Pancreas (tissue), 10 donors: ENCODE measurements at regions not wholly inside any gene's neighbourhood (a gene's known extent, or its start where the extent isn't known, plus 50 kb on each side); places are given as distances from the start of the nearest gene placed in this dataset.

ENCODE experiments used
- ATAC-seq, 4 donors: fragments of 200-7000 bp; cut with Tn5 transposase; one replicate each; pipeline versions ENCODE4 v1.8.0 to v1.9.1; 2020; ENCODE audit warnings: mild to moderate bottlenecking in 4 of 4, moderate library complexity in 4 of 4
- DNase-seq, 6 donors: peaks; one replicate each; pipeline ENCODE4 v3.0.0-alpha.2; 2020
- FAIRE-seq: peaks from 2 replicates; lab custom pipeline; 2012; peaks lifted over from hg19 to GRCh38; lab: Jason Lieb, UNC
- H3K27ac ChIP-seq, 4 donors: fragments of 200-600 bp; sonication (generic); 1 replicate in 3 of 4; 2 replicates in 1 of 4; pipeline versions ENCODE4 v1.5.0 to v1.8.0; 2020
- H3K27me3 ChIP-seq, 4 donors: fragments of 200-600 bp; one replicate each; pipeline ENCODE4 v1.8.0; 2021
- H3K36me3 ChIP-seq, 3 donors: fragments of 200-600 bp; sonication (generic) in 1 of 3; one replicate each; pipeline versions ENCODE4 v1.5.0 to v1.8.0; 2020 to 2021
- H3K4me1 ChIP-seq, 3 donors: fragments of 200-600 bp; one replicate each; pipeline ENCODE4 v1.8.0; 2021
- H3K4me3 ChIP-seq, 4 donors: fragments of 200-600 bp; sonication (generic) in 2 of 4; one replicate each; pipeline versions ENCODE4 v1.5.0 to v1.8.0; 2020 to 2021
- H3K9me3 ChIP-seq, 4 donors: fragments of 200-600 bp; one replicate each; pipeline ENCODE4 v1.8.0; 2021
- CTCF ChIP-seq, 4 donors: fragments of 200-600 bp; sonication (generic) in 3 of 4; IDR thresholded peaks; one replicate each; pipeline versions ENCODE4 v1.5.0 to v1.8.0; 2021; ENCODE audit warnings: antibody characterized with exemption in 4 of 4
- WGBS, 2 donors: extraction: QIAGEN DNeasy Blood & Tissue Kit; methylation state at CpG; one replicate each; pipeline ENCODE4 v1.1.7; 2013; 5-methylcytosine and 5-hydroxymethylcytosine counted together
- intact Hi-C, 3 donors: fragments of 100-400 bp; cut with DNase I; formaldehyde crosslinking; loops; one replicate each; pipeline versions ENCODE4 v1.11.1 to v1.14.2; 2022
- donor health status: healthy with polysubstance abuse.
- donor health status: DM: no; HTN: no; CAD: no; lungs with moderate emphysema.
- donor health status: DM: no; HTN: no; CAD: no.
- donor health status: control.
- donor health status: control.
- donor health status: Bipolar disorder and iron deficiency.
- donor health status: DM: yes; HTN: yes; CAD: no.
- donor health status: DM: no; HTN: no; CAD: no.
- donor health status: DM: no; HTN: no; CAD: no.
- donor health status: DM: yes; HTN: yes; CAD: no.

- Histone ChIP-seq H3K27me3 (no peaks in the 10 kb centered on the region), H3K4me3 (no peak overlapping the region), H3K4me1 (no peaks in the 10 kb centered on the region), H3K27ac (no peak overlapping the region), H3K9me3 (no peaks in the 10 kb centered on the region), H3K36me3 (no peaks in the 10 kb centered on the region)
- intact Hi-C loops, result no loop called here
- no peak for ATAC-seq
- TF ChIP-seq CTCF (IDR thresholded peaks at IDR 0.05), result no peak
- no peak for DNase-seq
- FAIRE-seq, result no peak
Observed at GRCh38 chr13:75103976-75104375, 378.0 kb downstream of the TBC1D4 start.

DNA sequence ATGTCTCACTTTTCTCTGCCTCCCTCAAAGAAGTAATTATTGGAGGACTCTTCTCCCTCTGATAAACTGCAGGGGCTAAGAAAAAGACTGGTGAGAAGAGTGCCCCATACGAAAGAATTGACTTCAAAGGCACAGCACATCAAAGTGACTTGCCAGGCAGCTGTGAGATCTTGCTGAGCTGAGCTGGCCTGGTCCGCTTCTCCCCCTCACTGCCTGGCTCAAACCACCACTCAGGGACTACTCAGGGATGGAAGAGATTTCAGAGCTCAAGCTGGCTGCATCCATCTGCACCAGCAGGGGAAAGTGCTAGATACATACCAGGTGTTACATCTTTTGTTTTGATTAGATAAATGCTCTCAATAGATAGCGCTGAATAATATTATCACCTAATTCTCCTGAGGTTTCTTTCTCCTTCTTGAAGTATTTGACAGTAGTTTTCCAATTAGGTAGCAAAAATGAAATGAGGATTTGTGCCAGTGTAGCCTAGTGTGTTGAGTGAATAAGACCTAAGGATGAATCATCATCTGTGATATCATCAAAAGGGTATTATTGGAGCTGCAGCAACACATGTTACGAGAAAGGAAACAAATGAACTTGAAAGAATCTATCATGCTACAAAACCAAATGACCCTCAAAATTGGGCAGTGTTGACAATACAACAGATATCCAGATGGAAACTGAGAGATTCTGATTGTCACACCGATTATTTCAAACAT lies 379.8 kb downstream of the TBC1D4 start:
- H3K4me1 ChIP-seq, result no peaks in the 10 kb centered on the region
- no peak overlapping the region for H3K4me3 ChIP-seq
- WGBS, 2 donors, result 65 to 72% methylated on average over 5 of the region's 5 CpGs
- H3K36me3 ChIP-seq, result no peaks in the 10 kb centered on the region
- TF ChIP-seq CTCF (IDR thresholded peaks at IDR 0.05), result no peak
- FAIRE-seq, result no peak
- H3K9me3 ChIP-seq, result no peaks in the 10 kb centered on the region
- ATAC-seq, result no peak
- intact Hi-C loops, result no loop called here
- H3K27ac ChIP-seq, result no peak overlapping the region
- no peak for DNase-seq
- H3K27me3 ChIP-seq, result no peaks in the 10 kb centered on the region

DNA sequence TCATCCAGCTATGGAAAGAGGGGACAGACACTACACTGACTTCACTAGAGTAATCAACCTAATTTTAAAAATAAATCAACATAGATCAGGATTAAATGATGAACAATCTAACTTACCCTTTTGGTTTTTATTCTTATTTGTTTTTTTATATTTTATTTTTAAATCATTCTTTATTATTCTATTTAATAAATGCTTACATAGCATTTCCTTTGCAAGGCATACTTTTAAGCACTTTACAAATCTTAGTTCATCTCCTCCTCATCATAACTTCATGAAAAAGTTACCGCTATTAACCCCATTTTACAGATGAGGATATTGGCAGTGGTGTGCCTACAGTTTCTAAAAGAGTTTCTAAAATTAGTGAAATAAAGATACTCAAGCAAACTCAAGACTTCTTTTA lies 380.6 kb downstream of the TBC1D4 start:
- Histone ChIP-seq H3K27ac (no peak overlapping the region), H3K9me3 (no peaks in the 10 kb centered on the region), H3K4me1 (no peaks in the 10 kb centered on the region), H3K27me3 (no peaks in the 10 kb centered on the region), H3K4me3 (no peak overlapping the region), H3K36me3 (no peaks in the 10 kb centered on the region)
- no peak for DNase-seq
- no peak for ATAC-seq
- WGBS, 2 donors, result 93 to 100% methylated on average over 1 of the region's 1 CpG
- no peak for FAIRE-seq
- intact Hi-C loops, result no loop called here
- no peak for TF ChIP-seq CTCF (IDR thresholded peaks at IDR 0.05)

- ATAC-seq, result no peak
- Histone ChIP-seq H3K9me3 (no peaks in the 10 kb centered on the region), H3K27me3 (no peaks in the 10 kb centered on the region), H3K36me3 (no peaks in the 10 kb centered on the region), H3K4me3 (no peak overlapping the region), H3K4me1 (no peaks in the 10 kb centered on the region), H3K27ac (no peak overlapping the region)
- no peak for FAIRE-seq
- intact Hi-C loops, result no loop called here
- WGBS, 2 donors, result 50 to 51% methylated on average over 2 of the region's 2 CpGs
- no peak for TF ChIP-seq CTCF (IDR thresholded peaks at IDR 0.05)
- no peak for DNase-seq
Observed at GRCh38 chr13:75092143-75092542, 389.8 kb downstream of the TBC1D4 start.

- WGBS, 2 donors, result 46 to 49% methylated on average over 2 of the region's 2 CpGs
- Histone ChIP-seq H3K36me3 (no peaks in the 10 kb centered on the region), H3K4me3 (no peak overlapping the region), H3K27me3 (no peaks in the 10 kb centered on the region), H3K4me1 (no peaks in the 10 kb centered on the region), H3K27ac (no peak overlapping the region), H3K9me3 (no peaks in the 10 kb centered on the region)
- FAIRE-seq (no peak), DNase-seq (no peak), ATAC-seq (no peak)
- no peak for TF ChIP-seq CTCF (IDR thresholded peaks at IDR 0.05)
- intact Hi-C loops, result no loop called here
Observed at GRCh38 chr13:75091718-75092117, 390.3 kb downstream of the TBC1D4 start.
